ENCODE measurements at regions not wholly inside any gene's neighbourhood (a gene's known extent, or its start where the extent isn't known, plus 50 kb on each side); places are given as distances from the start of the nearest gene placed in this dataset.

DNA sequence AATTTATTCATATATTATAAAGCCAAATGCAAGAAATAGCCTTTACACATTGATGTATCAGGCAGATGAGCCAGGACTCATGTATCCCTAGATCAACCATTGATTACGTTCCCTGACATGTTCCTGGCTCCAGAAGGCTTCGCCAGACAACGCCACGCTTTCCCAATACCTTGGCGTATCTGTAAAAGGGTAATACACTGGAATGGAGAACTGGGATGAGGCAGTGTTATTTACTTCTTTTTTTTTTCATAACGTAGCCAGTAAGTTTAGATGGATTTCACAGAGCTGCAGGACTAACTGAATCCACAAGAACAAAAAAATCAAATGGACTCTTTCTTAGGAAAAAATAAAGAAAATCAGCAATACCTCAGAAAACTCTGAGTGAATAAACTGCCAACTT, 588.1 kb upstream of the SEMA3D start:
- DNase-seq, result no peak

- no peak for DNase-seq
Observed at GRCh38 chr7:85773116-85773728, 586.4 kb upstream of the SEMA3D start.

- no peak for DNase-seq
Observed at GRCh38 chr7:85771516-85771915, 584.7 kb upstream of the SEMA3D start.

- no peak for DNase-seq
Observed at GRCh38 chr7:85770332-85770731, 583.5 kb upstream of the SEMA3D start.

DNA sequence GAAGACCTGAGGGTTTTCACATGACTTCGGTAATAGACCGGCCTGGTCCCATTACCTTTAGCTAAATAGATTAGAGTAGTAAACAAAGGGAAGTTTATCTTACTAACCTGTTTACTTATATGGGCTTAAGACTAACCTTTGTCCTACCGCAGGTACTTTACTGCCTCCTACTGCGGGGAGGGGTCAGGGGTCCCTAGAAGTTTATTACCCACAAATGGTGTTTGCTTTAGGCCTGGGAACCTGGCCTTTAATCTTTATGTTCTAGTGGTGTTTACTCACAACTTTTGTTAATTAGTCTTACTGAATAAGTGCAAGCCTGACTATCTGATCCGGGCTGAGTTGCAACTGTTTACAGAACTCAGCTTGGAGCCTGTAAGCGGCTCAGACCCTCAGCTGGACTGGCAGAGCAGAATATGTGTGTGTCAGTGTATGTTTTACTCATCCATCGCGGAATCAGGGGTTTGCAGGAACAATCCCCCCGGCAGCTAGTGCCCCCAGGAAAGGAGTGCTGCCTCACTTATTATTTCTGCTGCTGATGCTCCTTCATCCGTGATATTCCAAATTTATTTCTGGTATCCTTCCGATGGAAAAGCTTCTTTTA, 578.9 kb upstream of the SEMA3D start:
- DNase-seq, result no peak

DNA sequence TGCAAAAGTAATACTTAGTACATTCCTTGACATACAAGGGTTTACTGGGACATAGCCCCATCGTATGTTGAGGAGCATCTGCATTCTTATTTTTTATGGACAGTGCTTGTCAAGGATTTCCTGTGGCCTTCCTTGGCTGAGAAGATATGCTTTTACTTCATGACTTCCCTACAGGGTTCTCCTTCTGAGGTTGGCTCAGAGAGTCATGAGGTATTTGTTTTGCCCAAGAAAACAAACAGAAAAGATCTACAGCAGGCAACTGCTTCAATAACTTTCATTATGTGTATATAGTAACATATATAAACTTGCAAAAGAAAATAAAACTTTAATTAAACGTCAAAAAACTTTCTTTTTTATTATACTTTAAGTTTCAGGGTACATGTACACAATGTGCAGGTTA, 577.2 kb upstream of the SEMA3D start:
- DNase-seq, result no peak

GRCh38 chr7:85757348-85757747, 570.5 kb upstream of the SEMA3D start:
- no peak for DNase-seq

DNA sequence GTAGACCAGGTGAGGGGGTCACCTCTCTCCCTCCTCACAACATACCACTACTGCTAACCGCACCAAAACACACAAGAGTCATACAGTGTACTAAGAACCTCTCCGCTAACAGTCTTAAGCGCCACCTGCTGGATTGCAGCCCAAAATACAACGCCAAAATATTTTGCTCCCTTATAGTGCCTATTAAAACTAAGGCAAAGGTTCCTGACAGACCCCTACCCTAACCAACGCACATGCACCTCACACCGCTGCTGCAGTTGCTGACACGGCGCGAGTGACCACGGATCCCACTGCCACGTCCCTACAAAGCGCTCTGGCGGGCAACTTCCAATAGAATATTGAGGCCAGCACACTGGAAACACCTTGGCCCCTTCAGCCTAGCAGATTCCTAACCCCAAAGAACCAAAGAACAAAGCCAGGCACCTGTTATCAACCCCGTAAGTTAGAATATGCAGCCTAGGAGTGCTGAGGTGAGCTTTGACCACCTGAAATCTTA, 563.6 kb upstream of the SEMA3D start:
- peak; percentile 64 for DNase-seq

DNA sequence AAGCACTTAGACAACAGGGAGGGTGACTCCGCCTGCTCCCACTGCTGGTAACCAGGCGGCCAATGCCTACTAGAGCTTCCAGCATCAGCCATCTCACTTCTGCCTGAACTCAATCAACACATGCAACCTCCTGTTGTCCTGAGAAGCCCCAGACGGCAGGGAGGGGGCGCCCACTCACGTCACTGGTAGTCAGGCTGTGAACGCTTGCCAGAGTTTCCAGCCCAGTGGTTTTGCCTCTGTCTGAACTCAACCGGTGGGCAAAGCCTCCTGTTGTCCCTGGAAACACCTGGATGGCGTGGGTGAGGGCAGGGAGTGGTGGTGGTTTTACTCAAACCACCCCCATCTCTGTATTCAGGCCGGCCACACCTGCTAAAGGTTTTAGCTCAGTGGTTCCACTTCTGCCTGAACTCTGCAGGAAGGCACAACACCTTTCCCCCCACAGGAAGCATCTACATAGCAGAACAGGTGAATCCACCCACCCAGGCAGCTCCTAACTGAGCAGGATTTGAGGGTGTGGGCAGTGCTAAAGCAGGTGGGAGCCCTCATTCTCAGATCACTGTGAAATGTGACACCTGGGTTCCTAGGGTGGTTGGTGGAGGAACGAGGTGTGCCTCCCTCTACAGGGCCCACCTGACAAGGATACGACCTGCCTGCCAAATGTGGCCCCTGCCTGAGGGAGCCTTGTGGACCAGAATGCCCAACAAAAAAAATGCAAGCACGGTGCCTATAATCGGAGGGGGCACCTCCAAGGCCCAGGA, 563.0 kb upstream of the SEMA3D start:
- DNase-seq, result no peak

DNA sequence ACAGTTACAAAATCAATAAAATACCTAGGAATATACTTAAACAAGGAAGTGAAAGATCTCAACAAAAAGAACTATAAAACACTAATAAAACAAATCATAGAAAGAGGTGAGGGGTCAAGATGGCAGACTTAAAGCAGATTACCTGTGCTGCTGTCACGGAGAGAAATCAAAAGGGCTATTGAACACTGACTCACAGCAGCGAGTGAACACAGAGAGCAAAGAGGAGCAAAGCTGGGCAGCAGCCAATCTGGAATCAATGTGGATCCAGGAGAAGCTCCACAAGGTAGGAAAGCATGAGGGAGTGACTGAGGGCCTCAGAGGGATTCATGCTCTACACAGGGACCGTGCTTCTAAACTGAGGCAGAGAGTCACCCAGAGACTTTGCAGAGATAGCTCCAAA, 562.0 kb upstream of the SEMA3D start:
- DNase-seq, result no peak

- no peak for DNase-seq
Observed at GRCh38 chr7:85737426-85737825, 550.6 kb upstream of the SEMA3D start.

DNA sequence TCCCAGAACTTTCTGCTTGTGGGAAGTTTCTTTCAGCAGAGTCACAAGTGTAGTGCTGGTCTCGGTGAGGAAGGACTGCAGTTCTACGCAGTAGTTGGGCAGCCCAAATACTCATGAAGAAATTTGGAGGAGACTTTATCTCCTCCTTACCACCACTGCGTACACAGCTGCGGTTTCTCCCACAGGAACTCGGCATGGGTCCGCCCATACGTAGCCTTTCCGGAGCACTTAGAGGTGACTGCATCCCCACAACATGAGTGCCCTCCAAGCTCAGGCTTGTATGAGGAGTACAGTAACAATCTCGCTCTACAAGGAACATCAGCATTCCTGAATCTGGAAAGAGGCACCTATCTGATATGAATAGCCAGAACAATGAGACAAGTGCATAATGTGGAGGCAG, 549.2 kb upstream of the SEMA3D start:
- DNase-seq, result no peak

- peak; percentile 66 for DNase-seq
Observed at GRCh38 chr7:85734823-85735222, 548.0 kb upstream of the SEMA3D start.

GRCh38 chr7:85733169-85733915, 546.5 kb upstream of the SEMA3D start:
- DNase-seq, result no peak

DNA sequence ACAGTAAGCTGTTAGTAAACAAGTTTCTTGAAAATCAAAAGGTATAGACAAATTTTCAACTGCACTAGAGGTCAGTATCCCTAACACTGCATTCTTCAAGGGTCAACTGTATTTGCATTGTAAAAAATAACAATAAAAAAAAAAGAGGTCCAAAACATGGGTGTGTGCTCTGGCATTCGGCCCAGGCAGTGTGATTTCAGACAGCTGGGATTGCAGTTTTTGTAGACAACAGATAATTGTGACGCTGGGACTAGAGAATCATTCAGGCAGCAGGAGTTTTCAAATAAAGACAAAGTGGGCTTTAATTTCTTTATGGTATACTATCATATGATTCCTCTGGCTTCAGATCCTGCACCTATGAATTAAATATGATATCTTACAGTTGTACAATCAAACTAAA, 543.2 kb upstream of the SEMA3D start:
- DNase-seq, result peak; percentile 27

- DNase-seq, result no peak
Observed at GRCh38 chr7:85725026-85725425, 538.2 kb upstream of the SEMA3D start.

DNA sequence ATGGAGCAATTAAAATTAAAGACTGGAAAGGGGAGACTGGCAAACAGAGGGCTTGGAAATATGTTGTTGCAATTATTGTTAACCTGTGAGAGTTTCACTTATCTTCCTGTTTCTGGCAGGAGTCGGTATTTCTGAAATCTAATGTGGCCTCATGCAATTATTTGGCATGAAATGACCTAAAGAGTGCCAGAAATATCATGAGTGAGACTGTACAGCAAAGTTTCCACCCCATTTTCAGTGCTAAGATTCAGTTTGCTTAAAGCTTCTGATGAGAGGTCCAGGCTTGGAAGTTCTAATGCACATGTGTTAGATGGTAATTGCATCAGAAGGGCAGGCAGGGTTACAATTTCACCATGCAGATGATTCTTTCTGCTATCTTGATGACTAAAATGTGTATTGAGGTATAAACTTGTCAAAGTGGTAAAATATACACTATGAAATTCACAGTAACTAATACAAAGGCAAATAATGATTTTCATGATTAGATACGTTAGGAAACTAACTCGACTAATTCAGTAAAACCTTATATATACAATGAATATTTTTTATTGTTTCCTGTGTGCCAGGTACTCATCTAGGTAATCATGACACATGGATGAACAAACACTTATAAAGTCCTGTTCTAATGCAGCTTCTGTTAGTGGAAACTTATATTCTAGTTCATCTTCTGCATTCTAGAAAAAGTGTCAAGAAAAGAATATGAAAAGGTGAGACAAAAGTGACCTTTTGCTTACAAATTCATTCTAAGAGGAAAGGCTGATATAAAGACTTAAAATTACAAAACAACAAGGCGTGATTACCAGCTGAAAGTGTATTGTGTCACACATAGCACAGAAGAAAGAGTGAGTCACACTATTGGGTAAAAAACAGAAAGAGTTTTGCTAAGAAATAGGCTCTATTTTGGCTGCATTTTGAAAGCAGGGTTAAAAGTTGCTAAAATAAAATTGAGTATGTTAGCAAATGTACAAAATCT, 533.4 kb upstream of the SEMA3D start:
- no peak for DNase-seq

GRCh38 chr7:85716353-85716752, 529.5 kb upstream of the SEMA3D start:
- no peak for DNase-seq

DNA sequence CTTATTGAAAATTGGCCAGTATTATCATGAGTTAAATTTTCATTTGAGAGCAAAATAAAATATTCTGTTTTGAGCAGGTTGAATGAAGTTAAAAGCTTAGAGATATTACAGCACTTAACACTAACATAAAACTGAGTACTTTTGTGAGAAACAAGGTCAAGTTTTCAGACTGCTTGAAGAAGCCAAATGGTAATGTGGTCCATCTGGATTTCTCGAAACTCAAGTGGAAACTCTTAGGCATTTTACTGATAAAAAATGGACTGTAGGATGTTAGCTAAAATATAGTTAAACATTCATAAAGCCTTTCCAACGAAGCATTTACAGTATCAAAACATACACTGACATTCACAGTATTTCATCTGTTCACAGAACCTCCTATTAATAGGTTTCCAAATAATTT, 528.1 kb upstream of the SEMA3D start:
- DNase-seq, result no peak

DNA sequence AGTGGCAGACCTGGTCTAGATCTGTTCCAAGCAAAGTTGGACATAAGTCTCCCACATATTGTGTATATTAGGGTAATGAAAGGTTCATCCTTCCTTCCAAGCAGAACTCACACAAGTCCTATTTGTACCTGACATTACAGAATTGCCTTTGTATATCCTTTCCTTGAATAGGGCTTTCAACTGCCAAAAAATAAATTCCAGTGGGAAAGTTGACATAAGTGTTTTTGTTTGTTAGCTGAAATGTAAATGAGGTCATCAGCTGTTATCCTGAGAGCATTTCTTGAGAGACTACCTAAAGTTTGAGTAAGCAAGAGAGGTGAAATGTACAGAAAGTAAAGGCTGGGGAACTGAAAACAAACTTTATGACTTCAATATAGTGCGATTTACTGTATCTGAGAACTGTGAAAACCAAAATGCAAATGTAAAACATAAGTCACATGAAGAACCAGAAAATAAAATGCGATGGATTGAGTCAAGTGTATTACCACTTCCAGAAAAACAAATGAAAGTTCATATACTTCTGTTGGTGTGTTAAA, 527.3 kb upstream of the SEMA3D start:
- DNase-seq, result no peak

- DNase-seq, result no peak
Observed at GRCh38 chr7:85713171-85713570, 526.3 kb upstream of the SEMA3D start.

DNA sequence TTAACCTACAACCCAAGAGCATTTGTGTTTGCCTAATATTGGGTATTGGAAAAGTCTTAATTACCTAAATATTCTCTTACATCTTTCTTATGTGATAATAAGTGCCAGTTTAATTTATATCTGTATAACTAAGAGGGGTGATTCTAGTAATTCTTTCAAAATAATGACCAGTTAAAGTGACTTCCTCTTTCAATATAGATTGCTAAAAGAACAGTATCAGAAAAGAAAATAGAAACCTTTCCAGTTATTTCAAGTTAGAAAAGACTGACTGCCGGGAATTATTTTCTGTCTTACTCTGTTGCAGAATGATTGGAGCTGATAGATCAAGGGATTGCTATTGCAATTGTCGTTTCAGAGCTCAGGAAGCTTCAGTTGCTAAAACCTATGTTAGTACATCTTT, 525.0 kb upstream of the SEMA3D start:
- DNase-seq, result no peak

All from NCI-H1694 (cell line).